ENCODE measurements at regions not wholly inside any gene's neighbourhood (a gene's known extent, or its start where the extent isn't known, plus 50 kb on each side); places are given as distances from the start of the nearest gene placed in this dataset.
"Not testable (repeated sequence)": the region's sequence is repeated elsewhere in the genome, so short reads cannot be mapped to it uniquely, and the experiment has no call there.

DNA sequence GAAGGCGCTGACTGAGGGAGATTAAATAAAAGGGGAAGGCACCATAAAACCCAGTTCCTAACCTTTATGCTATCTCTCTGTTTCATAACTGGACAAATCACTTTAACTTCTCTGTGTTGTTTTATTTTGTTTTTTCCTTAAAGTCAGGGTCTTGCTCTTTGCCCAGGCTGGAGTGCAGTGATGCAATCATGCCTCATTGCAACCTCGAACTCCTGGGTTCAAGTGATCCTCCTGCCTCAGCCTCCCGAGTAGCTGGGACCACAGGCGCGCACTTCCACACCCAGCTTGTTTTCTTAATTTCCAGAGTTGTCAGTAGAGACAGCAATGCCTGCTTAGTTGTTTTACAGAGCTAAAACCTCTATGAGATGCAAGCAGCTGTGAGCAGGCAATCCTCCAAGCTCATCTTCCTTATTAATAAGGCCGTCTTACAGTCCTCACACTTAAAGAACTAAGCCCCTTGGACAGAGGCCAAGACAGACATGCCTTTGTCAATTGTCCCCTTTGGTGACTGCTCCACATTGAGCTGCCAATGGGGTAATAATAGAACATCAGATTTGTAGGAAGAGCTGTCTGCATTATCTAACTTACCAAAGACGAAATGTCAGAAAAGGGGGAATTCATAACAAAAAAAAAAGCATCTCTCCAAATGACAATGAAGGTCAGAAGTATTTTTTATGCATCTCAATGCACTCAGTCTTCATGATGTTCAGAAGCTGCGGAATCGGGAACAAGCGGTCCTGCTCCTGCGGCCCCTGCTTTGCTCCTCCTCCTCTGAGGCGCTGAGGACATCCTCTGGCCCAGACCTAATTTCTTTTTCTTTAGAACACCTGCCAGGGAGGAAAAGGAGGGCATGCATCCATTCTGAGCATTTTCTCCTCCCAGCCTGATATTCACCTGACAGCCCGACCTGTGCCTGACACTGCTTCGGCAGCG lies 62.7 kb upstream of the RNF32 start:
- no peak overlapping the region for H2AFZ ChIP-seq
- DNase-seq: no peak
- no peak overlapping the region for H3K4me3 ChIP-seq
- no peaks in the 10 kb centered on the region for H3K9me3 ChIP-seq (ENCODE audit: low read depth)
- WGBS, 2 experiments (ENCODE audit: low coverage in 1 of 2, low lambda C conversion rate in 2 of 2, missing lambda C conversion rate in 2 of 2): 55% methylated on average over 15 of the region's 15 CpGs
- no peak overlapping the region for H3K9ac ChIP-seq
- H3K9me2 ChIP-seq (ENCODE audit: insufficient read depth): no peaks in the 10 kb centered on the region
- no peaks in the 10 kb centered on the region for H3K4me1 ChIP-seq (ENCODE audit: insufficient read depth)
- H3K36me3 ChIP-seq (ENCODE audit: low read depth): no peaks in the 10 kb centered on the region
- no peak overlapping the region for H3K27ac ChIP-seq
- in situ Hi-C loops (cut with MboI): no loop called here
- H3K79me2 ChIP-seq (ENCODE audit: insufficient read depth): no peaks in the 10 kb centered on the region
- no peaks in the 10 kb centered on the region for H3F3A ChIP-seq (ENCODE audit: insufficient read depth)
- no peaks in the 10 kb centered on the region for H3K27me3 ChIP-seq (replicated peaks; ENCODE audit: insufficient read depth)
- H3K4me2 ChIP-seq (ENCODE audit: unreplicated experiment): no peak overlapping the region
- no peaks in the 10 kb centered on the region for H4K20me1 ChIP-seq (ENCODE audit: insufficient read depth)
- TF ChIP-seq EZH2 (IDR thresholded peaks at IDR 0.05; ENCODE audit: insufficient read depth, poor library complexity, severe bottlenecking) (no peak), EZH2phosphoT487 (IDR thresholded peaks at IDR 0.05; ENCODE audit: insufficient read depth, low read depth) (no peak)

DNA sequence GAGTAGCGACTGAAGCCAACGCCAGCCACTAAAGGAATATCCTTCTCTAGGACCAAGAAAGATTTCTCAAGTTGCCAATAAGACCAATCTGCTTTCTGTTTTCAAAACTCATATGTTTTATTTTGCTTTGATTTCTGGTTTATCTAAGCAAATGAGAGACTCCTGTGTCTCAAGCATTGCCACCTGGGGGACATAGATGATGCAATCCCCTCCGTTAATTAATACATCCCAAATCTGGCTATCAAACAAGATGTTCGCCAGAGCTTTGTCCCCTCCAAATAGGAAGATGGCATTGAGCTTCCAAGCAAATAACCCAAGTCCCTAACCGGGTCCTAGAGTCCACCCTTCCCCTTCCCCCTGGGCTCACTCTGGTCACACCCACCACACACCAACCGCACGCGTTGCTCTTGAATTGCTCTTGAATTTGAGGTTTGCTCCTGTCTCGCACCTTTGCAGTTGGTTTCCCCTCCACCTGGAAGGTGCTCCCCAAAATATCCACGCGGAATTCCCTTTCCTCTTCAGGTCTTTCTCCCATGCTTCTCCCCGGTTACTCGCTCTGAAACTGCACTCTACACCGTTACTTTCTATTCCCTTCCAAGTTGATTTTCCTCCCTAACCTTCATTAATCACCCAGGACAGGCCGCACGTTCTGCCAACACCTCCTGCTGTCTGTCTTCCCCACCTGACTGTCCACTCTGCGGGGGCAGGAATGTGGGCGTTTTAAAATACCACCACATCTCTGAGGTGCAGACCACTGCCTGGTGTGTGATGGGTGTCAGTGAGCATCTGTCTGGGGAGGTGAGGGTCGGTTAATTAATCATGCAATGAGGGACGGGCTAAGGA lies 64.1 kb upstream of the RNF32 start:
- no peak for TF ChIP-seq EZH2 (IDR thresholded peaks at IDR 0.05; ENCODE audit: insufficient read depth, poor library complexity, severe bottlenecking)
- TF ChIP-seq EZH2phosphoT487 (IDR thresholded peaks at IDR 0.05; ENCODE audit: insufficient read depth, low read depth): no peak
- WGBS, 2 experiments (ENCODE audit: low coverage in 1 of 2, low lambda C conversion rate in 2 of 2, missing lambda C conversion rate in 2 of 2): 40% methylated on average over 20 of the region's 20 CpGs
- in situ Hi-C loops (cut with MboI): no loop called here

DNA sequence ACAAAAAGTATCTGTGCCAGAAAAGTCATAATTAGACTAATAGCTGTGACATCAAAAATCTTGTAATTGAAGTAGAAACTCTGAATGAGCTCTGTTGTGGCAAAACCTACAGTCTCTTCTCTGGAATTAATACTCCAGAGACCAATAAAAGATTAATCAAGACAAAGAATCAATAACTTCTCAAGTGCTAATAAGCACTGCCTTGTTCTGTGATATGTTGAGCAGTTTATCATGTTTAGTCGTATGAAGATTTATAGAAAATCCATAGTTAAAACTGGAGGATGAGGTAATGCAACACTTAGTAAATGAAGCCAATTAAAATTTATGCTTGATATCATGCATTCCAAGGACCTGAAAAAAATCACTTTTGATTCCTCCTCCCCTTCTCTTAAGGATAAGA lies 72.3 kb upstream of the RNF32 start:
- no peaks in the 10 kb centered on the region for H3K27me3 ChIP-seq (replicated peaks; ENCODE audit: insufficient read depth)
- no peak overlapping the region for H3K4me2 ChIP-seq (ENCODE audit: unreplicated experiment)
- no peaks in the 10 kb centered on the region for H3K9me2 ChIP-seq (ENCODE audit: insufficient read depth)
- no peaks in the 10 kb centered on the region for H3K36me3 ChIP-seq (ENCODE audit: low read depth)
- H4K20me1 ChIP-seq (ENCODE audit: insufficient read depth): no peaks in the 10 kb centered on the region
- DNase-seq: no peak
- no peak overlapping the region for H3K9ac ChIP-seq
- in situ Hi-C loops (cut with MboI): no loop called here
- no peaks in the 10 kb centered on the region for H3F3A ChIP-seq (ENCODE audit: insufficient read depth)
- TF ChIP-seq EZH2phosphoT487 (IDR thresholded peaks at IDR 0.05; ENCODE audit: insufficient read depth, low read depth) (no peak), EZH2 (IDR thresholded peaks at IDR 0.05; ENCODE audit: insufficient read depth, poor library complexity, severe bottlenecking) (no peak)
- H3K79me2 ChIP-seq (ENCODE audit: insufficient read depth): no peaks in the 10 kb centered on the region
- no peaks in the 10 kb centered on the region for H3K9me3 ChIP-seq (ENCODE audit: low read depth)
- no peak overlapping the region for H3K4me3 ChIP-seq
- H3K27ac ChIP-seq: no peak overlapping the region
- no peaks in the 10 kb centered on the region for H3K4me1 ChIP-seq (ENCODE audit: insufficient read depth)
- no peak overlapping the region for H2AFZ ChIP-seq
- WGBS, 2 experiments (ENCODE audit: low coverage in 1 of 2, low lambda C conversion rate in 2 of 2, missing lambda C conversion rate in 2 of 2): 24 to 36% methylated on average over 1 of the region's 1 CpG

More for the DNA sequence above, 64.1 kb upstream of the RNF32 start:
- no peaks in the 10 kb centered on the region for H3F3A ChIP-seq (ENCODE audit: insufficient read depth)
- H3K36me3 ChIP-seq (ENCODE audit: low read depth): no peaks in the 10 kb centered on the region
- no peak overlapping the region for H3K4me3 ChIP-seq
- H3K27me3 ChIP-seq (replicated peaks; ENCODE audit: insufficient read depth): no peaks in the 10 kb centered on the region
- no peak for DNase-seq
- no peaks in the 10 kb centered on the region for H3K79me2 ChIP-seq (ENCODE audit: insufficient read depth)
- no peak overlapping the region for H3K9ac ChIP-seq
- H4K20me1 ChIP-seq (ENCODE audit: insufficient read depth): no peaks in the 10 kb centered on the region
- H3K4me2 ChIP-seq (ENCODE audit: unreplicated experiment): no peak overlapping the region
- H3K9me2 ChIP-seq (ENCODE audit: insufficient read depth): no peaks in the 10 kb centered on the region
- no peaks in the 10 kb centered on the region for H3K9me3 ChIP-seq (ENCODE audit: low read depth)
- H3K27ac ChIP-seq: no peak overlapping the region
- H2AFZ ChIP-seq: no peak overlapping the region
- no peaks in the 10 kb centered on the region for H3K4me1 ChIP-seq (ENCODE audit: insufficient read depth)

GRCh38 chr7:156566812-156567549 lies 73.6 kb upstream of the RNF32 start:
- TF ChIP-seq EZH2phosphoT487 (IDR thresholded peaks at IDR 0.05; ENCODE audit: insufficient read depth, low read depth): no peak
- no peak for TF ChIP-seq EZH2 (IDR thresholded peaks at IDR 0.05; ENCODE audit: insufficient read depth, poor library complexity, severe bottlenecking)
- Histone ChIP-seq H4K20me1 (ENCODE audit: insufficient read depth) (no peaks in the 10 kb centered on the region), H3K4me2 (ENCODE audit: unreplicated experiment) (no peak overlapping the region), H3F3A (ENCODE audit: insufficient read depth) (no peaks in the 10 kb centered on the region), H3K9me3 (ENCODE audit: low read depth) (no peaks in the 10 kb centered on the region), H3K4me3 (no peak overlapping the region), H3K27ac (no peak overlapping the region), H2AFZ (no peak overlapping the region), H3K4me1 (ENCODE audit: insufficient read depth) (no peaks in the 10 kb centered on the region), H3K9ac (no peak overlapping the region), H3K27me3 (replicated peaks; ENCODE audit: insufficient read depth) (no peaks in the 10 kb centered on the region), H3K9me2 (ENCODE audit: insufficient read depth) (no peaks in the 10 kb centered on the region), H3K36me3 (ENCODE audit: low read depth) (no peaks in the 10 kb centered on the region), H3K79me2 (ENCODE audit: insufficient read depth) (no peaks in the 10 kb centered on the region)
- in situ Hi-C loops (cut with MboI): no loop called here
- DNase-seq: no peak
- 24 to 26% methylated on average over 8 of the region's 8 CpGs for WGBS, 2 experiments (ENCODE audit: low coverage in 1 of 2, low lambda C conversion rate in 2 of 2, missing lambda C conversion rate in 2 of 2)

- H3K4me1 ChIP-seq (ENCODE audit: insufficient read depth); in situ Hi-C loops (cut with MboI); H3K79me2 ChIP-seq (ENCODE audit: insufficient read depth); H3F3A ChIP-seq (ENCODE audit: insufficient read depth); H3K4me2 ChIP-seq (ENCODE audit: unreplicated experiment); H3K27me3 ChIP-seq (replicated peaks; ENCODE audit: insufficient read depth); H3K36me3 ChIP-seq (ENCODE audit: low read depth); H3K9ac ChIP-seq; H3K9me3 ChIP-seq (ENCODE audit: low read depth); H3K4me3 ChIP-seq; H3K9me2 ChIP-seq (ENCODE audit: insufficient read depth); H4K20me1 ChIP-seq (ENCODE audit: insufficient read depth); H2AFZ ChIP-seq; DNase-seq; H3K27ac ChIP-seq: not testable (repeated sequence)
- 15 to 20% methylated on average over 1 of the region's 1 CpG for WGBS, 2 experiments (ENCODE audit: low coverage in 1 of 2, low lambda C conversion rate in 2 of 2, missing lambda C conversion rate in 2 of 2)
These were observed 75.6 kb upstream of the RNF32 start for GRCh38 chr7:156565002-156565401.

Data from GM23248 (cell line).